ENCODE measurements at regions not wholly inside any gene's neighbourhood (a gene's known extent, or its start where the extent isn't known, plus 50 kb on each side); places are given as distances from the start of the nearest gene placed in this dataset.
A peak's percentile ranks its signal among the peaks of the same experiment; 100 is the strongest.

DNA sequence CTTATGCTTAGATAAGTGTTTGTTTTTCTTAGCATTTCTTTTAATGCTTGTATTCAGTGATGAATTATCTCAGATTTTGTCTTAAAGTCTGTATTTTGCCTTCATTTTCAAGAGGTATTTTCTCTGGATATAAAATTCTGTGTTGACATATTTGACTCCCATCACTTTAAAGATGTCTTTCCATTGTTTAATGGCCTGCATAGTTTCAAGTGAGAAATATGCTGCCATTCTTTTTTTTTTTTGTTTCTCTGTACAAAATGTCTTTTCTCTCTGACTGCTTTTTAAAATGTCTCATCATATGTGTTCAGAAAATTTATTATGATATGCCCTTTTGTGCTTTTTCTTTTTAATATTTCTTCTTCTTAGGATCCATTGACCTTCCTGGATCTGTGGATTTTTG is 578.0 kb upstream of the NOX3 start:
- Histone ChIP-seq H4K20me1 (ENCODE audit: insufficient read depth, low read length) (no peaks in the 10 kb centered on the region), H2AFZ (ENCODE audit: low read length) (no peak overlapping the region), H3K79me2 (ENCODE audit: insufficient read depth, low read depth, low read length) (no peaks in the 10 kb centered on the region), H3K27ac (ENCODE audit: low read depth, low read length, poor library complexity, severe bottlenecking) (no peak overlapping the region), H3K4me3 (ENCODE audit: low read depth, low read length, poor library complexity, severe bottlenecking) (no peak overlapping the region), H3K36me3 (ENCODE audit: insufficient read depth, low read length) (no peaks in the 10 kb centered on the region), H3K9me2 (ENCODE audit: insufficient read depth, low read length) (no peaks in the 10 kb centered on the region), H3K9me3 (ENCODE audit: low read length) (peaks cover 13% of the 10 kb centered on the region), H3K4me1 (ENCODE audit: insufficient read depth, low read length, poor library complexity, severe bottlenecking) (peaks cover 15% of the 10 kb centered on the region), H3K4me2 (ENCODE audit: low read length) (no peak overlapping the region)
- peak; percentile 22 for DNase-seq (ENCODE audit: low spot score)
- TF ChIP-seq, protein P1, sequence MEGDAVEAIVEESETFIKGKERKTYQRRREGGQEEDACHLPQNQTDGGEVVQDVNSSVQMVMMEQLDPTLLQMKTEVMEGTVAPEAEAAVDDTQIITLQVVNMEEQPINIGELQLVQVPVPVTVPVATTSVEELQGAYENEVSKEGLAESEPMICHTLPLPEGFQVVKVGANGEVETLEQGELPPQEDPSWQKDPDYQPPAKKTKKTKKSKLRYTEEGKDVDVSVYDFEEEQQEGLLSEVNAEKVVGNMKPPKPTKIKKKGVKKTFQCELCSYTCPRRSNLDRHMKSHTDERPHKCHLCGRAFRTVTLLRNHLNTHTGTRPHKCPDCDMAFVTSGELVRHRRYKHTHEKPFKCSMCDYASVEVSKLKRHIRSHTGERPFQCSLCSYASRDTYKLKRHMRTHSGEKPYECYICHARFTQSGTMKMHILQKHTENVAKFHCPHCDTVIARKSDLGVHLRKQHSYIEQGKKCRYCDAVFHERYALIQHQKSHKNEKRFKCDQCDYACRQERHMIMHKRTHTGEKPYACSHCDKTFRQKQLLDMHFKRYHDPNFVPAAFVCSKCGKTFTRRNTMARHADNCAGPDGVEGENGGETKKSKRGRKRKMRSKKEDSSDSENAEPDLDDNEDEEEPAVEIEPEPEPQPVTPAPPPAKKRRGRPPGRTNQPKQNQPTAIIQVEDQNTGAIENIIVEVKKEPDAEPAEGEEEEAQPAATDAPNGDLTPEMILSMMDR (conservative IDR thresholded peaks at IDR 0.05; ENCODE audit: low read length), result no peak
- no peak for TF ChIP-seq EZH2phosphoT487 (IDR thresholded peaks at IDR 0.05; ENCODE audit: borderline replicate concordance, low read depth, low read length)
- TSS peak; percentile 42 for BruUV-seq (replicated peaks)
- intact Hi-C loops (cut with micrococcal nuclease; ENCODE audit: unreplicated experiment), result no loop called here
- POLR2A ChIA-PET, result no interaction called here
- CTCF ChIA-PET (ENCODE audit: unreplicated experiment), result no interaction called here

DNA sequence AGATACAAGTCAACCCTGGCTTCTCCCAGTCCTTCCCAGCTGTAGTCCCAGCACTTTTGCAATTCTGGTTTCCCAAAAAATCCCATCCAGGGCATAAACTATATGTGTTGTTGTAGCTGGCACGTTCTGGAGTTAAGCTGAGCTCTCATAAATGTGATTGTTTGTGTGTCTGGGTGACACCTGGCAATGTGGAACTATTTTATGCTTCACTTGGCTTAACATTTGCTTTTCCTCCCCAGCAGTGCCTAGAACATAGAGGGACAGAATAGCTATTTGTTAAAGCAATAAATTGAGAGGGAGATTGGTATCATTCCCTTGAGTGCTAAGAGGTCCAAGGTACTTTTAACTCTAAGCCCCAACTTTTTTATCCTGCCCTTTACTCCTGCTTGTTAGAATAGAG is 575.9 kb upstream of the NOX3 start:
- no TSS peak for BruUV-seq (replicated peaks)
- H2AFZ ChIP-seq (ENCODE audit: low read length), result no peak overlapping the region
- no peaks in the 10 kb centered on the region for H3K79me2 ChIP-seq (ENCODE audit: insufficient read depth, low read depth, low read length)
- no peaks in the 10 kb centered on the region for H3K9me2 ChIP-seq (ENCODE audit: insufficient read depth, low read length)
- no peak overlapping the region for H3K27ac ChIP-seq (ENCODE audit: low read depth, low read length, poor library complexity, severe bottlenecking)
- no peak overlapping the region for H3K4me3 ChIP-seq (ENCODE audit: low read depth, low read length, poor library complexity, severe bottlenecking)
- DNase-seq (ENCODE audit: low spot score), result peak; percentile 56
- peaks cover 13% of the 10 kb centered on the region for H3K9me3 ChIP-seq (ENCODE audit: low read length)
- intact Hi-C loops (cut with micrococcal nuclease; ENCODE audit: unreplicated experiment), result no loop called here
- ChIA-PET CTCF (ENCODE audit: unreplicated experiment) (no interaction called here), POLR2A (interaction anchor here (0.6 to 0.8 kb wide), 2 partner anchors 119 to 389 kb away, joined by 4 read pairs; no protein-coding TSS in a partner anchor)
- H3K4me2 ChIP-seq (ENCODE audit: low read length), result peak overlapping the region; percentile 13; the same call in 1 of the 2 replicates
- H3K36me3 ChIP-seq (ENCODE audit: insufficient read depth, low read length), result no peaks in the 10 kb centered on the region
- no peaks in the 10 kb centered on the region for H4K20me1 ChIP-seq (ENCODE audit: insufficient read depth, low read length)
- peaks cover 19% of the 10 kb centered on the region for H3K4me1 ChIP-seq (ENCODE audit: insufficient read depth, low read length, poor library complexity, severe bottlenecking)
- TF ChIP-seq, protein P1 (conservative IDR thresholded peaks at IDR 0.05; ENCODE audit: low read length), result no peak
- TF ChIP-seq EZH2phosphoT487 (IDR thresholded peaks at IDR 0.05; ENCODE audit: borderline replicate concordance, low read depth, low read length), result no peak

DNA sequence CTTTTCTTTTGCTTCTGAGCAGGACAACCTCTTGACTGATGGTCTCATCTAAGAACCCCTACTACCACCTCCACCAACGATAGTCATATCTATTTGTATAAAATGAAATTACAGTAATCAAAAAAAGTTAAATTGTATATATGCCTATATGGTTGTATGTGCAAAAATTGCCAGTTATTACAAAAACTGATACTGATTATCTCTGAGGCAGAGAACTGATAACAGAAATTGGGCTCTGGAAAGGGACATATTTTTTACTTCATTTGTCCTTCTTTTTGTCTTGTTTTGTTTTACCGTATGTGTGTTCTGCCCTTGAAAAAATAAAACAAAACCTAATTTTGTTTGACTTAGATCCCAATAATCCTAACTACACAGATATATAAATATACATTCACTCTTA is 574.4 kb upstream of the NOX3 start:
- POLR2A ChIA-PET, result interaction anchor here (1.3 kb wide), 1 partner anchor 36 kb away, joined by 3 read pairs; no protein-coding TSS in a partner anchor
- TF ChIP-seq, protein P1 (conservative IDR thresholded peaks at IDR 0.05; ENCODE audit: low read length), result no peak
- no peak for TF ChIP-seq EZH2phosphoT487 (IDR thresholded peaks at IDR 0.05; ENCODE audit: borderline replicate concordance, low read depth, low read length)
- H2AFZ ChIP-seq (ENCODE audit: low read length), result no peak overlapping the region
- H3K27ac ChIP-seq (ENCODE audit: low read depth, low read length, poor library complexity, severe bottlenecking), result no peak overlapping the region
- no peak overlapping the region for H3K4me2 ChIP-seq (ENCODE audit: low read length)
- H3K4me1 ChIP-seq (ENCODE audit: insufficient read depth, low read length, poor library complexity, severe bottlenecking), result peaks cover 19% of the 10 kb centered on the region
- H3K9me2 ChIP-seq (ENCODE audit: insufficient read depth, low read length), result no peaks in the 10 kb centered on the region
- CTCF ChIA-PET (ENCODE audit: unreplicated experiment), result no interaction called here
- intact Hi-C loops (cut with micrococcal nuclease; ENCODE audit: unreplicated experiment), result no loop called here
- H3K36me3 ChIP-seq (ENCODE audit: insufficient read depth, low read length), result no peaks in the 10 kb centered on the region
- no peak overlapping the region for H3K4me3 ChIP-seq (ENCODE audit: low read depth, low read length, poor library complexity, severe bottlenecking)
- DNase-seq (ENCODE audit: low spot score), result no peak
- peaks cover 13% of the 10 kb centered on the region for H3K9me3 ChIP-seq (ENCODE audit: low read length)
- BruUV-seq (replicated peaks), result no TSS peak
- no peaks in the 10 kb centered on the region for H4K20me1 ChIP-seq (ENCODE audit: insufficient read depth, low read length)
- no peaks in the 10 kb centered on the region for H3K79me2 ChIP-seq (ENCODE audit: insufficient read depth, low read depth, low read length)

All from OCI-LY7 (cell line).